SK-N-SH treated with all-trans-retinoic acid at 6 μM for 48 hours (cell line): ENCODE measurements at regions not wholly inside any gene's neighbourhood (a gene's known extent, or its start where the extent isn't known, plus 50 kb on each side); places are given as distances from the start of the nearest gene placed in this dataset.

ENCODE experiments used
- ATAC-seq: fragments of 200-7000 bp; cut with Tn5 transposase; 3 replicates; pipeline ENCODE4 v1.9.1; 2020; ENCODE audit warnings: mild to moderate bottlenecking, moderate library complexity
- ARNTL ChIP-seq: fragments of 450-650 bp; formaldehyde crosslinking; IDR thresholded peaks from 2 replicates; pipeline ENCODE4 v1.5.0; 2020; ENCODE audit warnings: low read depth, mild to moderate bottlenecking, moderate library complexity, borderline replicate concordance
- BACH2 ChIP-seq: fragments of 250-450 bp; sonication (Bioruptor Pico); IDR thresholded peaks from 2 replicates; pipeline ENCODE4 v1.9.0; 2021; ENCODE audit warnings: mild to moderate bottlenecking, borderline replicate concordance
- CREB5 ChIP-seq: fragments of 250-450 bp; sonication (Bioruptor Pico); IDR thresholded peaks from 2 replicates; pipeline ENCODE4 v1.5.1; 2020; ENCODE audit warnings: low read depth, mild to moderate bottlenecking, moderate library complexity
- CSDC2 ChIP-seq: fragments of 250-450 bp; sonication (Bioruptor Pico); IDR thresholded peaks from 2 replicates; pipeline ENCODE4 v1.5.0; 2020; ENCODE audit warnings: mild to moderate bottlenecking, moderate library complexity
- CSRNP3 ChIP-seq: fragments of 250-450 bp; sonication (Bioruptor Pico); IDR thresholded peaks from 2 replicates; pipeline ENCODE4 v1.5.1; 2021; ENCODE audit warnings: mild to moderate bottlenecking, moderate library complexity
- ESRRG ChIP-seq: fragments of 250-450 bp; sonication (Bioruptor Pico); IDR thresholded peaks from 2 replicates; pipeline ENCODE4 v1.6.1; 2021; ENCODE audit warnings: mild to moderate bottlenecking
- POU6F1 ChIP-seq: fragments of 250-450 bp; sonication (Bioruptor Pico); IDR thresholded peaks from 2 replicates; pipeline ENCODE4 v1.8.0; 2021; ENCODE audit warnings: low read depth, mild to moderate bottlenecking, moderate library complexity, borderline replicate concordance
- PPARA ChIP-seq: fragments of 250-450 bp; sonication (Bioruptor Pico); IDR thresholded peaks from 2 replicates; pipeline ENCODE4 v1.5.0; 2020; ENCODE audit warnings: mild to moderate bottlenecking, borderline replicate concordance
- RARB ChIP-seq: fragments of 250-450 bp; sonication (Bioruptor Pico); IDR thresholded peaks from 2 replicates; pipeline ENCODE4 v1.8.0; 2021; ENCODE audit warnings: mild to moderate bottlenecking, moderate library complexity
- SNAI2 ChIP-seq: fragments of 250-450 bp; sonication (Bioruptor Pico); IDR thresholded peaks from 2 replicates; pipeline ENCODE4 v1.5.0; 2020; ENCODE audit warnings: mild to moderate bottlenecking, moderate library complexity
- TCF4 ChIP-seq: fragments of 250-450 bp; sonication (Bioruptor Pico); IDR thresholded peaks from 2 replicates; pipeline ENCODE4 v1.8.0; 2021; ENCODE audit warnings: mild to moderate bottlenecking, moderate library complexity, borderline replicate concordance
- TOX ChIP-seq: fragments of 250-450 bp; sonication (Bioruptor Pico); IDR thresholded peaks from 2 replicates; pipeline ENCODE4 v1.8.0; 2021; ENCODE audit warnings: mild to moderate bottlenecking, moderate library complexity, borderline replicate concordance
- ZC3H10 ChIP-seq: fragments of 250-450 bp; sonication (Bioruptor Pico); IDR thresholded peaks from 2 replicates; pipeline ENCODE4 v1.5.1; 2021; ENCODE audit warnings: mild to moderate bottlenecking, moderate library complexity
- ZFP3 ChIP-seq: fragments of 250-450 bp; sonication (Bioruptor Pico); IDR thresholded peaks from 2 replicates; pipeline ENCODE4 v1.5.0; 2020; ENCODE audit warnings: mild to moderate bottlenecking, moderate library complexity
- ZFP30 ChIP-seq: fragments of 450-650 bp; formaldehyde crosslinking; IDR thresholded peaks from 2 replicates; pipeline ENCODE4 v1.5.0; 2022; ENCODE audit warnings: mild to moderate bottlenecking, moderate library complexity
- ZNF565 ChIP-seq: fragments of 450-650 bp; formaldehyde crosslinking; conservative IDR thresholded peaks from 2 replicates; pipeline ENCODE4 v1.5.0; 2020; ENCODE audit warnings: low read depth, mild to moderate bottlenecking, moderate library complexity
- ZNF70 ChIP-seq: fragments of 450-650 bp; formaldehyde crosslinking; IDR thresholded peaks from 2 replicates; pipeline ENCODE4 v1.5.0; 2020; ENCODE audit warnings: mild to moderate bottlenecking, moderate library complexity
- ZNF8 ChIP-seq: fragments of 450-650 bp; formaldehyde crosslinking; IDR thresholded peaks from 2 replicates; pipeline ENCODE4 v1.5.0; 2020; ENCODE audit warnings: mild to moderate bottlenecking, moderate library complexity
- TF ChIP-seq, protein P1 (sequence below): fragments of 250-450 bp; sonication (Bioruptor Pico); IDR thresholded peaks from 2 replicates; pipeline ENCODE4 v1.8.0; 2020; ENCODE audit warnings: mild to moderate bottlenecking, moderate library complexity, borderline replicate concordance
- TF ChIP-seq, protein P2 (sequence below): fragments of 250-450 bp; sonication (Bioruptor Pico); IDR thresholded peaks from 2 replicates; pipeline ENCODE4 v1.5.0; 2020; ENCODE audit warnings: mild to moderate bottlenecking, moderate library complexity

GRCh38 chr2:226078666-226079065, 679.2 kb downstream of the NYAP2 start (continued):
- TF ChIP-seq CSRNP3 (no peak), CSDC2 (CRISPR knock-in tag) (no peak)

DNA sequence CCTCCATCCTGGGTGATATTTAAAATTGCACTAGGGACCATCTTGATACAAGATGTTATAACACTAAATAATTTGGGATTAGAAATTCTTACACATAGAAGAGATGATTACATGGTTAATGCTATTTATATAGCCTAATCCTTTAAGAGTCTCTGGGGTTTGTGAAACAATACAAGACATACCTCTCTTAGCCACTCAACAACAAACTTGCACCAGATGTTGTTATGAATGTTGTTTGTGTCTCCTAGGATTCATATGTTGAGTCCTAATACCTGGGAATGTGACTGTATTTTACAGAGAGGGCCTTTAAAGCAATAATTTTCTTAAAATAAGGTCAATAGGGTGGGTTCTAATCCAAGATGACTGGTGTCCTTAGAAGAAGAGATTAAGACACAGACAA, 678.3 kb downstream of the NYAP2 start:
- no peak for ATAC-seq
- TF ChIP-seq, protein P1, sequence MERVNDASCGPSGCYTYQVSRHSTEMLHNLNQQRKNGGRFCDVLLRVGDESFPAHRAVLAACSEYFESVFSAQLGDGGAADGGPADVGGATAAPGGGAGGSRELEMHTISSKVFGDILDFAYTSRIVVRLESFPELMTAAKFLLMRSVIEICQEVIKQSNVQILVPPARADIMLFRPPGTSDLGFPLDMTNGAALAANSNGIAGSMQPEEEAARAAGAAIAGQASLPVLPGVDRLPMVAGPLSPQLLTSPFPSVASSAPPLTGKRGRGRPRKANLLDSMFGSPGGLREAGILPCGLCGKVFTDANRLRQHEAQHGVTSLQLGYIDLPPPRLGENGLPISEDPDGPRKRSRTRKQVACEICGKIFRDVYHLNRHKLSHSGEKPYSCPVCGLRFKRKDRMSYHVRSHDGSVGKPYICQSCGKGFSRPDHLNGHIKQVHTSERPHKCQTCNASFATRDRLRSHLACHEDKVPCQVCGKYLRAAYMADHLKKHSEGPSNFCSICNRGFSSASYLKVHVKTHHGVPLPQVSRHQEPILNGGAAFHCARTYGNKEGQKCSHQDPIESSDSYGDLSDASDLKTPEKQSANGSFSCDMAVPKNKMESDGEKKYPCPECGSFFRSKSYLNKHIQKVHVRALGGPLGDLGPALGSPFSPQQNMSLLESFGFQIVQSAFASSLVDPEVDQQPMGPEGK: no peak
- TF ChIP-seq, protein P2, sequence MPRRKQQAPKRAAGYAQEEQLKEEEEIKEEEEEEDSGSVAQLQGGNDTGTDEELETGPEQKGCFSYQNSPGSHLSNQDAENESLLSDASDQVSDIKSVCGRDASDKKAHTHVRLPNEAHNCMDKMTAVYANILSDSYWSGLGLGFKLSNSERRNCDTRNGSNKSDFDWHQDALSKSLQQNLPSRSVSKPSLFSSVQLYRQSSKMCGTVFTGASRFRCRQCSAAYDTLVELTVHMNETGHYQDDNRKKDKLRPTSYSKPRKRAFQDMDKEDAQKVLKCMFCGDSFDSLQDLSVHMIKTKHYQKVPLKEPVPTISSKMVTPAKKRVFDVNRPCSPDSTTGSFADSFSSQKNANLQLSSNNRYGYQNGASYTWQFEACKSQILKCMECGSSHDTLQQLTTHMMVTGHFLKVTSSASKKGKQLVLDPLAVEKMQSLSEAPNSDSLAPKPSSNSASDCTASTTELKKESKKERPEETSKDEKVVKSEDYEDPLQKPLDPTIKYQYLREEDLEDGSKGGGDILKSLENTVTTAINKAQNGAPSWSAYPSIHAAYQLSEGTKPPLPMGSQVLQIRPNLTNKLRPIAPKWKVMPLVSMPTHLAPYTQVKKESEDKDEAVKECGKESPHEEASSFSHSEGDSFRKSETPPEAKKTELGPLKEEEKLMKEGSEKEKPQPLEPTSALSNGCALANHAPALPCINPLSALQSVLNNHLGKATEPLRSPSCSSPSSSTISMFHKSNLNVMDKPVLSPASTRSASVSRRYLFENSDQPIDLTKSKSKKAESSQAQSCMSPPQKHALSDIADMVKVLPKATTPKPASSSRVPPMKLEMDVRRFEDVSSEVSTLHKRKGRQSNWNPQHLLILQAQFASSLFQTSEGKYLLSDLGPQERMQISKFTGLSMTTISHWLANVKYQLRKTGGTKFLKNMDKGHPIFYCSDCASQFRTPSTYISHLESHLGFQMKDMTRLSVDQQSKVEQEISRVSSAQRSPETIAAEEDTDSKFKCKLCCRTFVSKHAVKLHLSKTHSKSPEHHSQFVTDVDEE (CRISPR knock-in tag): no peak

DNA sequence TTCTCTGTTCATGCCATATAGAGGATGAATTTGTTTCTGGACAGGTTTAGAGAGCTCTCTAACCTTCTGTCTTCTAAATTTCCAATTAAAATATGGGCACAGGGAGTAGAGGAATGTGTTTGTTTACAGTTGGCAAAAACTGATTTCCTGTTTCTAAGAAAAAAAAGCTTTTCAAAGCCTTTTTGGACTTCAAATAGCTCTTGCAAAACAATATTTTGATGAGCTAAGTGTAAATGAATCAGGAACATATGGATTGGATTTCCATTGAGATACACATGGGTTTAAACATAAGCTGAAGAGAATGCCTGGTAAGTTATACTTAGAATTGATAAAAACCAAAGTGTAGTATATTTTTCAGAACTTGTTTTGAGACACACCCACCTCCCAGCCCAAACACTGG, 677.5 kb downstream of the NYAP2 start:
- TF ChIP-seq, protein P1: no peak
- no peak for TF ChIP-seq ZNF8
- TF ChIP-seq CSDC2 (CRISPR knock-in tag): no peak
- no peak for TF ChIP-seq POU6F1 (CRISPR knock-in tag)
- TF ChIP-seq CSRNP3: no peak
- no peak for TF ChIP-seq ZC3H10 (CRISPR knock-in tag)
- no peak for TF ChIP-seq ZNF70 (CRISPR knock-in tag)
- TF ChIP-seq ZFP30 (CRISPR knock-in tag): no peak
- no peak for TF ChIP-seq SNAI2 (CRISPR knock-in tag)
- TF ChIP-seq ZFP3: no peak
- TF ChIP-seq CREB5 (CRISPR knock-in tag): no peak
- no peak for TF ChIP-seq TOX (CRISPR knock-in tag)
- TF ChIP-seq ZNF565 (CRISPR knock-in tag): no peak
- TF ChIP-seq BACH2 (CRISPR knock-in tag): no peak
- no peak for TF ChIP-seq ESRRG (CRISPR knock-in tag)
- TF ChIP-seq, protein P2 (CRISPR knock-in tag): no peak
- no peak for TF ChIP-seq ARNTL
- TF ChIP-seq RARB: no peak
- TF ChIP-seq TCF4 (CRISPR knock-in tag): no peak
- no peak for TF ChIP-seq PPARA (CRISPR knock-in tag)
- no peak for ATAC-seq
